ENCODE measurements at regions not wholly inside any gene's neighbourhood (a gene's known extent, or its start where the extent isn't known, plus 50 kb on each side); places are given as distances from the start of the nearest gene placed in this dataset.

DNA sequence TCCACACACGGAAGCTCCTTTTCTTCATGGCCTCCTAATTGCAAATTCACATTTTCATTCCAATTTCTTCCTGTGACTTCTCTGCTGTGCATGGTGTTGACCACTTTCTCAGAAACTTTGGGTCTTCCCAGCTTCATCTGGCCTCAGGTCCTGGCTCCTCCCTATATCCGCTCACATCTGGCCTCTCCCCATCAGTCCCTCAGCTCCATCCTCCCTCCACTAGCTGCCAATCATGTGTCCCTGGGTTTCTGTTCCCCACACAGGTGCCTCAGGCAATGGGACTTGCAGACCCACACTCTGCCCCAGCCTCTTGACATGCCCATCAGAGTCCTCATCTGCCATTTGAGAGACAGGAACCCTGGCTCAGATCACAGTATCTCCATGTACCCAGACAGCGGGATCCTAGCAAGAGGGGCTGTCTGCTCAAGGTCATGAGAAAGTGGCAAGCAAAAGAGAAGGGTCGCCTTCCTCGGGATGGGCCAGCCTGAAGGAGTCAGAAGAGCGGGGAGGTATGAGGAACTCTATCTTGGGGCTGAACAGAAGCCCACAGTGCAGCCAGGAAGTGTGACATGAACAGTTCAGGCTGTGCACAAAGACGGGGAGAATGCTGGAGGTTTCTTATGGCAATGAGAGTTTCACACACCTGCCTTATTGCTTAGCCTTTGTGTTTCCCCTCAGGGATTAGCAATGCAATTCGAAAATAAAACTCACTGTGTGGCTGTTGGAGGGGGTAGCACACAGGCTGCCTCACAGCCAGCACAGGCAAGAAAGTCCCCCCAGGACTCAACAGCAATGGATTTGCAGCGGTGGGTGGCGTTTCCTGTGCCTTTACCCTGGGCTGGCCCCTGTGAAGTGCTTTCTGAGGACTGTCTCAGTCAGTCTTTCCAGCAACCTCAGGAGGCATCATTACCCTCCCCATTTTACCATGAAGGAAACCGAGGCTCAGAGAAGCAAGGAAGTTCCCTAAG lies 69.5 kb downstream of the COPS8 start:
- Mint-ChIP-seq H3K4me3 (no peak overlapping the region), H3K9me3 (peaks cover 3% of the 10 kb centered on the region), H3K27ac (no peak overlapping the region), H3K27me3 (ENCODE audit: low read depth) (peaks cover 7% of the 10 kb centered on the region), H3K4me1 (peaks cover 21% of the 10 kb centered on the region), H3K36me3 (ENCODE audit: low read depth) (no peaks in the 10 kb centered on the region)
- TF ChIP-seq, protein P1, sequence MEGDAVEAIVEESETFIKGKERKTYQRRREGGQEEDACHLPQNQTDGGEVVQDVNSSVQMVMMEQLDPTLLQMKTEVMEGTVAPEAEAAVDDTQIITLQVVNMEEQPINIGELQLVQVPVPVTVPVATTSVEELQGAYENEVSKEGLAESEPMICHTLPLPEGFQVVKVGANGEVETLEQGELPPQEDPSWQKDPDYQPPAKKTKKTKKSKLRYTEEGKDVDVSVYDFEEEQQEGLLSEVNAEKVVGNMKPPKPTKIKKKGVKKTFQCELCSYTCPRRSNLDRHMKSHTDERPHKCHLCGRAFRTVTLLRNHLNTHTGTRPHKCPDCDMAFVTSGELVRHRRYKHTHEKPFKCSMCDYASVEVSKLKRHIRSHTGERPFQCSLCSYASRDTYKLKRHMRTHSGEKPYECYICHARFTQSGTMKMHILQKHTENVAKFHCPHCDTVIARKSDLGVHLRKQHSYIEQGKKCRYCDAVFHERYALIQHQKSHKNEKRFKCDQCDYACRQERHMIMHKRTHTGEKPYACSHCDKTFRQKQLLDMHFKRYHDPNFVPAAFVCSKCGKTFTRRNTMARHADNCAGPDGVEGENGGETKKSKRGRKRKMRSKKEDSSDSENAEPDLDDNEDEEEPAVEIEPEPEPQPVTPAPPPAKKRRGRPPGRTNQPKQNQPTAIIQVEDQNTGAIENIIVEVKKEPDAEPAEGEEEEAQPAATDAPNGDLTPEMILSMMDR (IDR thresholded peaks at IDR 0.05; ENCODE audit: unreplicated experiment in 3 of 3) = no peak

DNA sequence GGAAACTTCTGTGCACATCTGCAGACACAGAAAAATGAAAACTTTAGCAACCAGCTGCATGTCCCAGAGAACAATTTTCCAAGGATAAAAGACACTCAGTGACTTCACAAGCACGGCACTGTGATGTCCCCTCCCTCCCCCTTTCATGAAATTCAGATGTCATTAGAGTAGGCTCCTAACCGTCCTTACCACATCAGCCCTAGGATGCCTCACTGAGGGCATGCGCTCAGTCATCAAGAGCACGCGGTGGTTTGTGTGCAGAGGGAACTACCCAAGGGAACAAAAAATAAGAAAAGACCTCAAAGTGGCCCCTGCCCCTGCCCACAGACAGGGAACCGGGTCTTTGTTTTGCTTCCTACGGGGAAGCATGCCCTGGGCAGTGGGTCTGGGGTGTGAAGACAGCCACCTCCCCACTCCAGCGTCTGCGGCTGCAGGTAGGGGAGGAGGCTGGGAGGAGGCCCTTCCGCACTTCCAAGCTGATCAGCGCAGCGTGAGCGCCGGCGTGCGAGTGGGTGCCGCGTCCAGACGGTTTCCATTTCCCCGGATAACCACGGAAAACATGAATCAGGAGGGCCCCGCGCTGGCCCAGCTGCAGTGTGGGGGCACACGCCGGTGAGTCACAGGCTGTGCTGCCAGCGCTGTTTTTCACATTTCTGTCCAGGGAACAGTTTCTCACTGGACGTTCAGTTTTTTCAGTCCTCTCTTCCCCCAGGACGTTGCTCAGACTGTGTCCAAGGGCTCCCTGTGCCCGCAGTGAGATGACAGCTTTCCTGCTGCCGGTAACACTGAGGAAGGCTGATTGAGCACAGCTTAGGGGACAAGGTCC lies 70.6 kb downstream of the COPS8 start:
- H3K4me3 Mint-ChIP-seq = no peak overlapping the region
- TF ChIP-seq, protein P1 (IDR thresholded peaks at IDR 0.05; ENCODE audit: unreplicated experiment in 3 of 3) = no peak
- H3K4me1 Mint-ChIP-seq = peaks cover 28% of the 10 kb centered on the region
- peaks cover 3% of the 10 kb centered on the region for H3K9me3 Mint-ChIP-seq
- peaks cover 13% of the 10 kb centered on the region for H3K27me3 Mint-ChIP-seq (ENCODE audit: low read depth)
- no peak overlapping the region for H3K27ac Mint-ChIP-seq
- no peaks in the 10 kb centered on the region for H3K36me3 Mint-ChIP-seq (ENCODE audit: low read depth)

DNA sequence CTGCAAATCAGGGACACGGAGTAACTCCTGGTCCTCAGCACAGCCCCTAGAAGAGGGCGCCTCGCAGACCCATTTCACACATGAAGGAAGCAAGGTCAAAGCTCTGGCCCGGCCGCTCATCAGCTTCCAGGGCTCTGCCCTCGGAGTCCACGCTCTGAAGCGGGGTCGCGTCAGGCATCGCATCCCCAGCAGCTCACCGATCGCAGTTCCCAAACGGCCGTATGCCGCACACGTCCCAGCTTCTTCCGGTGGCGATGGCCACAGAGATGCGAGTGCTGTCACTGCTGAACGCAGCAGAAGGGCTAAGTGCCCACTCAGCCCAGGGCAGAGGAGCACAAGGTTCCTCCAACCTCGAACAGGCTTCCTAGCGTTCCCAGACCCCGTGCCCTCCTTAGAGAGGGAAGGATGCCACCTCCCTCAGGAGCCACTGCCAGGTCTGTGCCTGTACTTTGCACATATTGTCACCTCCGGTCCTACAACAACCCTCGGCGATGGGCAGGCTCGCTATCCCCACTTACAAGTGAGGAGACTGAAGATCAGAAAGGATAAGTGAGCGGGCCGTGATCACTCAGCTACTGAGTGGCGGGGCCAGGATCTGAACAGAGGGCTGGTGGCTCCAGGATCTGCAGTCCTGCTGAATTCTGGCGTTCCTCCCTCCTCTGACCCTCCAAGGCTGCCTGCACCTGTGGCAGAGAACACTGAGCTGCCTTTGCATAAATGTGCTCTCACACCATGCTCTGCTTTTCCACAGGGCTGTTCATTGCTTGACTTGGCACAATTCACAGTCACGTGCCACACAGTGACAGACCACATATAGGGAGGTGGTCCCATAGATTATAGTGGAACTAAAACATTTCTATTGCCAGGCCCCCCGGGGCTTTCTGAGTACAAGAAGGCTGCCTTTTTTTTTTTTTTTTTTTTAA lies 71.4 kb downstream of the COPS8 start:
- Mint-ChIP-seq H3K36me3 (ENCODE audit: low read depth) (no peaks in the 10 kb centered on the region), H3K4me1 (peaks cover 31% of the 10 kb centered on the region), H3K9me3 (peaks cover 3% of the 10 kb centered on the region), H3K27me3 (ENCODE audit: low read depth) (peaks cover 13% of the 10 kb centered on the region), H3K4me3 (no peak overlapping the region), H3K27ac (no peak overlapping the region)
- TF ChIP-seq, protein P1 (IDR thresholded peaks at IDR 0.05; ENCODE audit: unreplicated experiment in 3 of 3) = no peak

DNA sequence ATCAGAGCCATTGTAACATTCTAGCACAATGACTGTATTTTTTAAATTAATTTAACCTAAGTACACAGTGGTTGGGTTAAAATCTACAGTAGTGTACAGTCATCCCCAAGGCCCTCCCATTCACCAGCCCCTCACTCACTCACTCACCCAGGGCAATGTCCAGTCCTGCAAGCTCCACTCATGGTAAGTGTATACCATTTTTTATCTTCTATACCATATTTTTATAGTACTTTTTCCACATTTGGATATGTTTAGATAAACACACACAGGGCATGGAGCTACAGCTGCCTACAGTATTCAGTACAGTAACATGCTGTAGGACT lies 72.1 kb downstream of the COPS8 start:
- Mint-ChIP-seq H3K4me3 (no peak overlapping the region), H3K27ac (peak overlapping the region in 1 of 3 experiments; percentile 73), H3K9me3 (peaks cover 3% of the 10 kb centered on the region), H3K27me3 (ENCODE audit: low read depth) (peaks cover 13% of the 10 kb centered on the region), H3K36me3 (ENCODE audit: low read depth) (no peaks in the 10 kb centered on the region), H3K4me1 (peaks cover 32% of the 10 kb centered on the region)
- TF ChIP-seq, protein P1 (IDR thresholded peaks at IDR 0.05; ENCODE audit: unreplicated experiment in 3 of 3) = no peak

DNA sequence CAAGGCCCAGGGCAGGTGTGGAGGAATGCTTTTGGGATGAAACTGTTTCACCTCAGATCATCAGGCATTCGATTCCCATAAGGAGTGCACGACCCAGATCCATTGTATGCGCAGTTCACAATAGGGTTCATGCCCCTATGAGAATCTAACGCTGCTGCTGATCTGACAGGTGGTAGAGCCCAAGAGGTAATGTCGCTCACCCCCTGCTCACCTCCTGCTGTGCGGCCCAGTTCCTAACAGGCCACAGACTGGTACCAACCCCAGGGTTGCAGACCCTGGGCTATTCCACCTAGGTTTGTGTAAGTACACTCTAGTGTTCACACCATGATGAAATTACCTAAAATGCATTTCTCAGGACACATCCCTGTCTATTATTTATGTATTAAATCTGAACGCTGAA lies 72.5 kb downstream of the COPS8 start:
- Mint-ChIP-seq H3K36me3 (ENCODE audit: low read depth) (no peaks in the 10 kb centered on the region), H3K4me3 (no peak overlapping the region), H3K4me1 (peaks cover 37% of the 10 kb centered on the region), H3K27me3 (ENCODE audit: low read depth) (peaks cover 13% of the 10 kb centered on the region), H3K27ac (no peak overlapping the region), H3K9me3 (peaks cover 3% of the 10 kb centered on the region)
- TF ChIP-seq, protein P1 (IDR thresholded peaks at IDR 0.05; ENCODE audit: unreplicated experiment in 3 of 3) = no peak

All from nephron (organoid).